ENCODE measurements at regions not wholly inside any gene's neighbourhood (a gene's known extent, or its start where the extent isn't known, plus 50 kb on each side); places are given as distances from the start of the nearest gene placed in this dataset.

DNA sequence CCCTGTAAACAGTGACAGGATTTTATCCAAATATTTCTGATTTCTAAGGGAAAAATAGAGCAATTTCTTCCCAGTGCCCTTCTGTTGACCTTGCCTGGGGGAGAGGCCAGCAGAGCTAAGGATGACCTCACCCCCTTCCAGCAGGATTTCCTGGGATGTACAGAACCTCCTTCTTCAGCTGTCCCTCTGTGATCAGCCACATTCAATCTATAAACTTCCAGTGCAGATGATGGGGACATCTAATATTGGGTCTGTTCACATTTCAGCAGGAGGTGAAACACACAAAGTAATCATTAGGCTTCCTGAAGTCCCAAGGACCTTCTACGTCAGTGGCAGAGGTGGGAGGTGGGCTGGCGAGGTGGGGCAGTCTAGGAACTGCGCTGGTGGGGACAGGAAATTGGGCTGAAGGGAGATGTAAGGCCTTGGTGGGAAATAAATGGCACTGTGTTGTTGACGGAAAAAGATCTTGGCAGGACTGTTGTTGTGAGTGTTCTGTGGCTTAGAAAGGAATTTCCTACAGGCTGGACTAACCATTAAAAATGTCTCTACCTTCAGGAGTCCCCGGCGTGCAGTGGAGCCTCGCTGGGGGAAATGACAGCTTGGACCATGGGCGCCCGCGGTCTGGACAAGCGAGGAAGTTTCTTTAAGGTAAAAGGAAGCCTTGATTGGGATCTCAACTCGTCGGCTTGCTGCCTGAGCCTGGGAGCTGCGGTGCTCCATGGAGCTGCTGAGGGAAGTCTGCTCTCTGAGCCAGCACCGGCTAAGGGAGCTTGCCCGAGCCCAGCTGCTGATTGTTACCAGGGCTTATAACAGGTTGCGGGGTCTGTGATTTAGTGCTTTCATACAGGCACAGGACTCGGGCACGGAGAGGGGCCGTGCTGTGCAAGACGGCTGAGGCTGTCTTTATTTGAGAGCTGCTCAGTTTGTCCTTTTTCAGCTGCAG is 127.9 kb upstream of the NAA20 start:
- ATAC-seq (no peak), DNase-seq (ENCODE audit: low spot score) (no peak)

DNA sequence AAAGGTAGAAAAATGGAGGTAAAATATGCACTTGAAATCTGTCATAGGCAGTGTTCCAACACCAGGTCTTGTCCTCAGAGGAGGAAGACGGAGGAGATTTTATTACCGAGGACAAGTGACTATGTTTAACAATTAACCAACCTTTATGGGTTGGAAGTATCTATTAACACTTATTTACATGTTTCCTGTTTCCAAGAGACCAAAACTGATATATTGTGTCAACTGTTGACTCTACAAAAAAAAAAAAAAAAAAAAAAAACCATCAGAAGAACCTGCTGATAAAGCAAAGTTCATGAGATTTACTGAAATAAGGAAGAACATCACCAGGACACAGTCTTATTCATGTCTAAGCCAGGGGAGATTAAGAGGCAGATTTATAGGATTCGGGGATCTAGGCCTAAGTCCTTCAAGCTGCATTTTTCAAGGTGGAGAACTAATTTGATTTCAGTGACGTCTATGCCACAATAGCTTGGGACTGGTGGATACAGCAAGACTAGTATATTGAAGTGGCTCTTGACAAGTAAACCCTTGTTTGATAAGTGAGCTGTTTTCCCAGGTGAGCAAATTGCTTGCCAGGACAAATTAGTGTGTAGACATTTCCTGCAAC is 126.6 kb upstream of the NAA20 start:
- no peak for DNase-seq (ENCODE audit: low spot score)
- ATAC-seq: no peak

DNA sequence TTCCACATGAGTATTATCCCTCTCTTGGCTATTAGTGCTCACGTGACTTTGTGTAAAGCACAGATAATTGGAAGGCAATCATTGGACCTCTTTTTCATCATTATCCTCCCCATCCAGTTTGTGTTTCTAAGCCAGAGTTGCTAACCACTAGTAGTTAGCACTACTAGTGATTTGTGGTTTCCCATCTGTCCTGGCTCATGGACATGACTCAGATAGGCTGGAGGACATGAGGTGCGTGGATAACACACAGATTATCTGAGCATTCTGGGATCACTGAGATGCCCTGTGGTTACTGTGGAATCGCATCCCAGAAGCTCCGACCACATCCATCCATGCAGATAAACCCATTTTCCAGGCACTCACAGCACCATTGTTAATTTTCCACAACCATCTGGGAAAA is 123.8 kb upstream of the NAA20 start:
- no peak for ATAC-seq
- no peak for DNase-seq (ENCODE audit: low spot score)

DNA sequence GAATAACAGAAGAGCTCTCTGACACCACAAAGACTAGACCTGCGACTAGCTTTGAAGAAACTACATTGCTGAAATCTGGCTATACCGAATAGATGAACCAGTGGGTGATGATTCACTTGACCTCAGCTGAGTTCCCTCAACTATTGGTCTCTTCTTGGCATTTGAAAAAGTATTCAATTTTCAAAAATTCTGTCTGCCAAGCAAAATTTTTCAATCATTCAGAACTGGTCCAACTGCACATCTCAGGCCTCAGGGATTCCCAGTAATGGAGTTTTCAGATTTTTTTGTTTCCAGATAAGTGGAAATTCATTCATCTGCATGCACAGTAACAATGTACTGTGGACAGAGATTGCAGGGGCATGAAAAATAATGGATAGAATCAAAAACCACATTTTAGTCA is 121.4 kb upstream of the NAA20 start:
- DNase-seq (ENCODE audit: low spot score) (no peak), ATAC-seq (no peak)

DNA sequence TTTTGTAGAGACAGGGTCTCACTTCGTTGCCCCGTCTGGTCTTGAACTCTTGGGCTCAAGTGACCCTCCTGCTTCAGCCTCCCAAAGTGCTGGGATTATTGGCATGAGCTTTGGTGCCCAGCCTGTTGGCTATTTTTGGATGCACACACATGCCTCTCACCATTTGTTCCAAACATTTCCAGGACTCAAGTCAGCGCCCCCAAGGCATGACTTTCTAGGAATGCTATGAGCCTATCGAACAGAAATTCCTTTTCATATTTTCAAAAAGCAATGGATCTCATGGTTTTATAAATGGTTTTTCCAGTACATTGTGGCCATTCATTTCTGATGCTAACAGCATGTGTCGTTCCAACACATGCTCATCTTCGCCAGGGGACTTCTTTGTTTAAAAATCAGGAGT is 119.3 kb upstream of the NAA20 start:
- DNase-seq (ENCODE audit: low spot score): no peak
- no peak for ATAC-seq

DNA sequence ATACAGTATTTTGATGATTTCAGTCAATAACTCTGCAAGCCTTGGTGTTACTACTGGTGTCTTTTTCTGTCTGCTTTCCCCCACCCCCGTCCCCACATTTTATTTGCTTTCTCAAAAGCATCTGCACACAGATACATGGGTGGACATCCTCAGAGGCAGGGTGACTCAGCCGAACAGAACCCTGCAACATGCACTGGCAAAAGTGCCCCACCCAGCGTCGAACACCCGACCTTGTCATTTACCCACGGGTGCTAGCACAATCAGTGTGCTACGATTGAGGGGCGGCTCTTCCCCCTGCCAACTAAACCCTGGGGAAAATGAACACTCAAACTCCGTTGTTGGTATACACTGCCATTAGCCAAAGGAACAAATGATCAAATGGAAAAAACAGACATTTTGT is 115.9 kb upstream of the NAA20 start:
- no peak for ATAC-seq
- DNase-seq (ENCODE audit: low spot score): no peak

DNA sequence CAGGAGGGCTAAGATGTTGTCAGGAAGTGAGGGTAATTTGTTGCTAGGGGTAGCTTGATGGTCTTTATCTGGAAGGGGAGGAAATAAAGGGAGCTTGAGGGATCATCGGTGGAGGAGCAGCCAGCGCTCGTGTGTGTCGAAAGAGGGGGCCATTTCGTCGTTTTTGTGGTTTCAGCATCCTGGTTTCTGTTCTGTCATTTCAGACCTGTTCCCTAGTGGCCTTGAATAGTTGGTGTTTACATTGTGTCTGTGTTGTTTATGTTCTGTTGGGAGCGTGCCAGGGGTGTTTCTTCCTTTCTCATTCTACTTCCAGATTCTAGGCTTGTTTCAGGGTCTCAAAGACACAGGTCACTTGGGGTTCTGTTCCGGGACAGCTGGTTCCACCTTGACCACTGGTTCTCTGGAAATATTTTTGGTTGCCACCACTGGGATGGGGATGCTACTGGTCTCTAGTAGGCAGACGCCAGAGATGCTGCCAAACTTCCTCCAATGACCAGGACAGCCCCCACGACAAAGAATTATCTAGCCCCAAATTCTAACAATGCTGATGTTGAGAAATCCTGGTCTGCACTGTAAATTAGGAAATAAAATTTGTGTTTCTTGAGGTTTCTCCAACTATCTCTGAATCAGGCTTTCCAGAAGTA is 113.9 kb upstream of the NAA20 start:
- peak; percentile 59 for ATAC-seq
- no peak for DNase-seq (ENCODE audit: low spot score)

DNA sequence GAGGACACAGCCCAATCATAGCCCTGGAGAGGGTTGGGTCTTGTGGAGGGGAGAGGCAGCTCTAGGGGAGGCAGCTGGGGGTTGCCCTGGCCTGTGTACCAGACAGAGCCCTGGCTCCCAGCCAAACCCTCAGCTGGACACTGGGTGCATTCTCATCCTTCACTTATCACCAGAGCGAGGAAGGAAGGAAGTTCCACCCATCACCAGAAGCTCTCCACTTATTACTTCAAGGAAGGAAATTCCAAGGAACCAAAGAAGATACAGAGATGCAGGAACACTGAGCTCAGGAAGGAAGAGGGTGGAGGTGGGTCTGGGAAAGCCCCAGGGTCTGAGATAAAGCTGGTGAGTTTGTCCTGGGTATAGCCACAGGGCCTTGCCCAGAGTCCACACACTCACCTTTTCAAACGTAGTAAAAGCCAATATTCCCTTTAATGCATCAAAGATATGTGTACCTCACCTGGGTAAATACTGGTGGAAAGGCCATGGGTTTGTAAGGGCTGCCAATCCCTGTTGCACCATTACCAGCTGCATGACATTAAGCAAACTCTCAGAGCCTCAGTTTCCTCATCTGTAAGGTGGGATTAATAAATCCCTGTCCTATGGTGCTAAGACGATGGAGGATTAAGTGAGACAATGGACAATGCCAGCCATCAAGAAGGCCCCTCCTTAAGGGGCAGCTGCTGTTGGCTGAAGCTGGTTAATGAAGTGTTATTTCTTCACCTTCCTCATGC is 109.7 kb upstream of the NAA20 start:
- ATAC-seq (peak; percentile 24), DNase-seq (ENCODE audit: low spot score) (no peak)

DNA sequence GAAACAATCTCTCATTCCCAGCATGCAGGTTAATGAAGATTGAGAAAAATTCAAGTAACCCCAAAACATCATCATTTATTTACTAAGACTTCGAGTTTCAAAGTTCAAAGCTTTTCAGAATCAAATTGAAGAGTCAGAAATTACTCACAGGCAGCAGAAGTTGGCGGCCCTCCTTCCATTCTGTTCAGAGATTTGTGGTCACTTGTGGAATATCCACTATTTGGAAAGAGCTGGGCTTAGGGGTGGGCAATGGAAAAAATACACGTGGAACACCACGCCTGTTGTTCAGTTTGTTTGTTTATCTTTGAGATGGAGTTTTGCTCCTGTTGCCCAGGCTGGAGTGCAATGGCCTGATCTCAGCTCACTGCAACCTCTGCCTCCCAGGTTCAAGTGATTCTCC is 108.6 kb upstream of the NAA20 start:
- DNase-seq (ENCODE audit: low spot score): no peak
- ATAC-seq: no peak

DNA sequence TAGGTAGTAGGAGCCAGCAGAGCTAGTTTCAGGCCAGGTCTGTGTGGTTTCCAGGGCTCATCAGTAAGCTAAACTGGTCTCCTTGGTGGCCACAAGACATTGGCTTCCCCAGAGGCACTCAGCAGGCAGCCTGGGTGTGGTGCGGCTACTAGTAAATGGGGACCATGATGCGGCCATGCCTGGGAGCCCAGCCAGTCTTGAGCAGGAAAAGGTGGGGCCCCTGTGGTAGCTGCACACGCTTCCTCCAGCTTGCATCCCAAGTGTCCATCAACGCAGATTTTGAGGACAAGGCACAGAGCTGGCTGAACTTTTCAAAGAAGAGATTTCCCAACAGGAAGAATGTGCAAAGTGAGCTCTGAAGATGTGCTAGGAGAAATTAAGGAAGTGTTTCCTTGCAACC is 107.4 kb upstream of the NAA20 start:
- ATAC-seq (peak; percentile 74), DNase-seq (ENCODE audit: low spot score) (no peak)

DNA sequence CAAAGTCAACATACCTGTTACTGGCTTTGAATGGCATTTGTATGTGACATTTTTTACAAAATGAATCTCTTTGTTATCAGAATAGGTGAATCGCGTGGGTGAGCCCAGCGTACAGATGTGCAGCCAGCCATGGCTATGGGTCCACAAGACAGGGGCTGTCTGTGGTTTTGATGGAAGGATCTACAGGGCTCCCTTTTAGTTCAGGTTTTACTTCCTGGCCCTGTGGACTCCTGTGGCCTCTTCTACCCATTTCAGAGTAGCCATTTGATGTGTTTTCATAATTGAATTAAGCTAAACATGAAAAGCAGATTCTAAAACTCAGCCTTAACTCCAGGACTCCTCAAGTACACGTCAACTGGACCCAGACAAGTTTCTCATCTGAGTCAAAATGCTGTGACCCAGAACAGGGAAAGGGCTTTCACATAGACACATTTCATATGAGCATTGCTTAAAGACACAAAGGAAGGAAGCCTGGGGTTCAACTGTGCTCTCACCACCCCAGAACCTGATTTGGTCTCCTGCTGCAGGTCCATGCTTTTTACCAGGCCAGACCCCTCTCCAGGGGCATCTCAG is 105.3 kb upstream of the NAA20 start:
- ATAC-seq (no peak), DNase-seq (ENCODE audit: low spot score) (no peak)

DNA sequence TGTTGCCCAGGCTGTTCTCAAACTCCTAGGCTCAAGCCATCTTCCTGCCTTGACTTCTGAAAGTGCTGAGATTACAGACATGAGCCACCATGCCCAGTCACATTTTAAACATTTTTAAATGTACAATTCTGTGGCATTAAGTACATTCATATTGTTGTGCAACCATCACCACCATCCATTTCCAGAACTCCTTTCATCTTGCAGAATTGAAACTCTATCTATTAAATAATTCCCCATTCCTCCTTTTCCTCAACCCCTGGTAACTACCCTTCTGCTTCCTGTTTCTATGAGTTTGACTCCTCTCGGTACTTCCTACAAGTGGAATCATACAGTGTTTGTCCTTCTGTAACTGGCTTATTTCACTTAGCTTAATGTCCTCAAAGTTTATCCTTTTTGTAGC is 103.8 kb upstream of the NAA20 start:
- ATAC-seq (no peak), DNase-seq (ENCODE audit: low spot score) (no peak)

DNA sequence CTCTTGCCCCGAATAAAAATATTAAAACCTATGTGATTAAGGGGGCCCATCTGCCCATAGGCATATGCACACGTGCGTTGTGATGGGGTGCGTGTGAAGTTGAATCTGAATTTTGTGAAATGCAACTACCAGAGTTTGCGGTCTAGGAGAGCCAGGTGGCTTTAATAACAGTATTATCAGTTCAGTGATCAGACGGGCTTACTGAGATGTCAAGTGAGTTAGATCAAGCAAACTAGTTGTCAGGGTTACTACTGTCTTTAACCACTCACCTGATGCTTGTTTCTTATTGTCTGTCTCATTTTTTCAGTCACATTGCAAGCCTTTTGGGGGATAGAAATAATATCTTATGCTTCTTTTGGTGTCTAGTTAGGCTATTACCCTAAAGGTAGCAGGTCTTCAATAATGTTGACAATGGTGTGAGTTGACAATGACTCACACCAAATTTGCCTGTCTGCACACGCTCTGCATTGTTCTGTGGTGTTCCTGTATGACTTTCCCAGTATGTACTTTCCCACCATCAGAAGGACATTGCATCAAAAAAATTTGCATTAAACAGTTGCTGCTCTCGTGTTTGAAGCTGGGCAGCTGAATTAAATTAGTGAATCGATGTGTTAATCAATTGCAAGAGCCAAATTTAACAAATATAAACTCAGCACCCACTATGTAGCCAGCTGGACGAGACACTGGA is 103.1 kb upstream of the NAA20 start:
- no peak for DNase-seq (ENCODE audit: low spot score)
- no peak for ATAC-seq

DNA sequence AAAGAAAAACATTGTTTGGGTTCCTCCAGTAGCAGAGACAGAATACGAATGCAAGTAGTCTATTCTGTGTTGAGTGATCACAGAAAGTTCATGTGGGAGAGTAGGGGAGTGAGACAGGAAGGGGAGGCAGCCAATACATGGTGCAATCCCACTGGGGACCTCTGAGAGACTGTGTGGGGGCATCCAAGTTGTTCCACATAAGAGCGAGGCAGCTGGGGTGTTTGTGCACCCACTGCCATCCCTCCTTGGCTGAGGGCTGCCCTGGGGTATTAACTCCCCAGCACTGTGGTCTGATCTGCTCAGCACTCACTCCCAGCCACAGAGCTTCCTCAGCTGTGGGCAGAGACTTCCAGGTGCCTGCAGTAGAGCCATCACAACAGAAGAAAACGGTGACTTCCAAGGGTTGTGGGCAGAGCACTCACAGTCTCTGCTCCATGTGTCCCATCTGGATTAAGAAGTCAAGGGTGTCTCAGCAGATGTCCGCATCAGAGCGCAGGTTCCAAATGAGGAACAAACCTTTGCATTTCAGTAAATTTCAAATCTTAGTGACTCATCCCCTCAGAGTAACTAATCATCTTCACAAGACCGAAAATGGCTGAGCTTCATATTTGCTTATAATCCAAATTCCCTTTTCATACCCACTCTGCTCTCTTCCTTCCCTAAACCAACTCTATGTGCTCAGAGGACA is 101.9 kb upstream of the NAA20 start:
- DNase-seq (ENCODE audit: low spot score): no peak
- ATAC-seq: no peak

DNA sequence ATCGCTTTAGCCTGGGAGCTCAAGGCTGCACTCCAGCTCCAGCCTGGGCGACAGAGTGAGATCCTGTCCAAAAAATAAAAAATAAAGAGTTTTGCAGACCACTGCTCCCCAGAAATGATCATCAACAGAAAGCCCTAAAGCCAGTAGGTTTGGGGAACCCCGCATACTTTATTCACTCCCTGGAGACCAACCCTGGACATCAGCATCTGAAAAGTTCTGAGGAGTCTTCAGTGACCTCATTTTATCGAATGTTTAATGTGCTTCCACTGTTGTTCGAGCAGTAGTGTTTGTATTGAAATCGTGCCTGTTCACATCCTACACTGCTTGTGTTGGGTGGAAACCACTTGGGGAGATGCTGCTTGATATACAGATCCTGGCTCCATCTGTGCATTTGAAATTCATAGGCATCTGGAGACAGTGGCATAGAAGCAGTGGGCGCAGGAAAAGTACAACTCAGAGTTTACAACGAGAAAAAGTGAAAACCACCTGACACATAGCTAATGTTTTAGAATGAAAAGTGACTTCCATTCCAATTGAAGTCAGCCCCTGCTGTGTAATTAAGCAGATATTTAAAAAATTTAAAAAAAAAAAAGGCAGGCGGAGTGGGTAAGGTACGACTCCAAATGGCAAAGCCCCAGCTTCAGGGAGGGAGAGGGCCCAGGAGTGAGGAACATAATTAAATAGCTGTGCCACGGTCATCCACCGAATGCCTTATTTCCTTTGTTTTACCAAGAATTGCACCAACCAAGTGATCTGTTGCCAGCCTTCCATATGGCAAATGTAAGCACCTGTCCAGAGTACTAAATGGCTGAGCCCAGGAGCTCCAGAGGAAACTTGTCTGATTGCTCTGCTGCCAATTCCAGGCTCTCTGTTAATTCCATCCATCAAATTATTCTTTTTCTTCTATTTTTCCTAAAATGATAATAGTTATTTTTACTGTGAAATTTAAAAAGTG is 100.4 kb upstream of the NAA20 start:
- ATAC-seq: no peak
- no peak for DNase-seq (ENCODE audit: low spot score)

DNA sequence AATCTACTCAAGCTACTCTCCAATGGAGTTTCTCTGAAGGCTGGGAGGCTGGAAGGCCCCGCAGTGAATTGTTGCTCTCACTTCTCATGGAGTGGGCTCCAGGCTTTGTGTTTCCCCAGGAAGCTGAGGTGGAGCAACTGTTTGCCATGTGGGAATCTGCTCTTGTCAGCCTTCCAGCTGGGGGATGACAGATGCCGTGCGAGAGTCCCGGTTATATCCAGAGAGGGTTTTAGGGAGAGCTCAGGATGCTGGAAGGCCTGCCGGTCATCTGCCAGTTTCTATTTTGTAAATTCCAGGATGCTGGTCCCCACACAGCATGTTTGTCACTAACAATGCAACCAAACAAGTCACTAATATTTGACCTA is 98.2 kb upstream of the NAA20 start:
- ATAC-seq (no peak), DNase-seq (ENCODE audit: low spot score) (no peak)

DNA sequence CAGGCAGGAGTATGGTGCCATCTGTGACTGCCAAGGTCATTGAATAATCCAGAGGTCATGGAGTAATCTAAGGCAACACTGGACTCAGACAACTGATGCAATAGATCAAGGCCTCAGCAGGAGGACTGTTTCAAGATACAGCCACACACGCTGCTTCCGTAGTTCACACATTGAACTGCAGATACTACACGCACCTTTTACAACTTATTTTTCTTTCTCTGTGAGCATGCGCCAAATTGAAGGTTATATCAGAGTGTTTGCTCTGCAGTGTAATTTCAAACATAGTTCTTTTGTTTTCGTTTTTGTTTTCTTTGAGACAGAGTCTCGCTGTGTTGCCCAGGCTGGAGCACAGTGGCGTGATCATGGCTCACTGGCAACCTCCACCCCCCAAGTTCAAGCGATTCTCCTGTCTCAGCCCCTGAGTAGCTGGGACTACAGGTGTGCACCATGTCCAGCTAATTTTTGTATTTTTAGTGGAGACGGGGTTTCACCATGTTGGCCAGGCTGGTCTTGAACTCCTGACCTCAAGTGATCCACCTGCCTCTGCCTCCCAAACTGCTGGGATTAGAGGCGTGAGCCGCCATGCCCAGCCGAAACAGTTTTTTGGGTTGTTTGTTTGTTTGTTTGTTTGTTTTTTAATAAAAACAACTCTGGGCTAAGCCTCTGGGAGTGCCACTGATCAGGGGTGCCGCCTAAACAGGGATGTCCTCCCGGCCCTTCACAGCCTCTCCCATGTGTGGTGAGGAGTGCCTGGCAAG is 96.6 kb upstream of the NAA20 start:
- peak; percentile 70 for DNase-seq (ENCODE audit: low spot score)

DNA sequence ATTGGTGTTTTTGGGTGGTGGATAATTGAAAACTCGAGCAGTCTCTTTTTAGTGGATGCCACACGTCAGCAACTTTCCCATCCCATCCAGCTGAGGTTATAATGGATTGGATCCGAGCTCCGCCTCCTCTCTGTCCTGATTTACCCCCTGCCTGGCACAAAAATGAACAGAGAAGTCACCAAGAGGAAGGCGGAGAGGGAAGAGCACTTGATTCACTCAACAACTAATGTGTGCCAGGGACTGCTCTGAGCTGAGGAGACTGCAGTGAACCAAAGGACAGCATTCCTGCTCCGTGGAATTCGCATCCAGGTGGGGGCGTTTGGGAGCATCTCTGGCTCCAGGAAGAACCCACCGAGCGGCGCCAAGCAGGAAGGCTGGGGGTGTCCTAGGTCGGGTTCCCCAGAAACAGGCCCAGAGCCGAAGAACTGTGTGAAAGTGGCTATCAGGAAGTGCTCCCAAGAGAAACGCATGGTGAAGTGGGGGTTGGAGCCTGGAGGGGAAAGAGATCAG is 95.8 kb upstream of the NAA20 start:
- ATAC-seq: peak; percentile 74
- peak; percentile 53 for DNase-seq (ENCODE audit: low spot score)

More for the DNA sequence above, 96.6 kb upstream of the NAA20 start:
- peak; percentile 85 for ATAC-seq
